ENCODE measurements at regions not wholly inside any gene's neighbourhood (a gene's known extent, or its start where the extent isn't known, plus 50 kb on each side); places are given as distances from the start of the nearest gene placed in this dataset.

DNA sequence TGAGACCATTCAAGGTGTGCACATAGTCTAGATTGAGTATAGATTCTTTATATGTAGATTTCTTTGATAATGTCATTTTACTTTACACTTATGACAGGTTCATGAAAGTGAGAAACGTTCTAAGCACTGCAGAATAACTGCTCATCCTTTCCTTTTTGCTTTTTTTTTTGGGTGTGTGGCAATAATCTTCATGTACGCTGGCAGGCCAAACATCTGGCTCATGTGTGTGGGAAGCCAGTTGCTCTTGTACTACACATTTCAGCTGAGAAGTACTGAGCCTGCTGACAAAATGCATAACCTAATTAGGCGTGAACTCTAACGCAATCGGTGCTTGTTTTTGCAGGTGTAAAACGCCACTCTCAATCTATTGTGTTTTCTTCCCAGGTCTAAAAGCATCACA is 350.8 kb upstream of the KAZN start:
- H3K9me1 ChIP-seq (ENCODE audit: control insufficient read depth, extremely low read depth, insufficient read depth, low read length), result no peaks in the 10 kb centered on the region
- no peak overlapping the region for H3K4me3 ChIP-seq (ENCODE audit: control insufficient read depth in 2 of 3, extremely low read depth in 1 of 3, insufficient read depth in 2 of 3, low read depth in 1 of 3, low read length in 3 of 3)
- no peaks in the 10 kb centered on the region for H3K4me1 ChIP-seq (ENCODE audit: control insufficient read depth, extremely low read depth, insufficient read depth, low read length)
- H2AFZ ChIP-seq (ENCODE audit: control insufficient read depth, low read length), result no peak overlapping the region
- H3K27me3 ChIP-seq (ENCODE audit: control insufficient read depth, extremely low read depth, insufficient read depth, low read length), result no peaks in the 10 kb centered on the region
- DNase-seq (ENCODE audit: low read depth, low spot score), result no peak
- FAIRE-seq, result no peak
- no peaks in the 10 kb centered on the region for H4K20me1 ChIP-seq (ENCODE audit: control insufficient read depth, extremely low read depth, insufficient read depth, low read length)
- no peaks in the 10 kb centered on the region for H3K79me2 ChIP-seq (ENCODE audit: control insufficient read depth, insufficient read depth, low read length)
- no peak overlapping the region for H3K4me2 ChIP-seq (ENCODE audit: control insufficient read depth, extremely low read depth, insufficient read depth, low read depth, low read length)
- no peak for TF ChIP-seq EZH2 (IDR thresholded peaks at IDR 0.05; ENCODE audit: low read length)
- TF ChIP-seq, protein P1, sequence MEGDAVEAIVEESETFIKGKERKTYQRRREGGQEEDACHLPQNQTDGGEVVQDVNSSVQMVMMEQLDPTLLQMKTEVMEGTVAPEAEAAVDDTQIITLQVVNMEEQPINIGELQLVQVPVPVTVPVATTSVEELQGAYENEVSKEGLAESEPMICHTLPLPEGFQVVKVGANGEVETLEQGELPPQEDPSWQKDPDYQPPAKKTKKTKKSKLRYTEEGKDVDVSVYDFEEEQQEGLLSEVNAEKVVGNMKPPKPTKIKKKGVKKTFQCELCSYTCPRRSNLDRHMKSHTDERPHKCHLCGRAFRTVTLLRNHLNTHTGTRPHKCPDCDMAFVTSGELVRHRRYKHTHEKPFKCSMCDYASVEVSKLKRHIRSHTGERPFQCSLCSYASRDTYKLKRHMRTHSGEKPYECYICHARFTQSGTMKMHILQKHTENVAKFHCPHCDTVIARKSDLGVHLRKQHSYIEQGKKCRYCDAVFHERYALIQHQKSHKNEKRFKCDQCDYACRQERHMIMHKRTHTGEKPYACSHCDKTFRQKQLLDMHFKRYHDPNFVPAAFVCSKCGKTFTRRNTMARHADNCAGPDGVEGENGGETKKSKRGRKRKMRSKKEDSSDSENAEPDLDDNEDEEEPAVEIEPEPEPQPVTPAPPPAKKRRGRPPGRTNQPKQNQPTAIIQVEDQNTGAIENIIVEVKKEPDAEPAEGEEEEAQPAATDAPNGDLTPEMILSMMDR (optimal IDR thresholded peaks at IDR 0.05 in 1 of 3, IDR thresholded peaks at IDR 0.05 in 1 of 3, conservative IDR thresholded peaks at IDR 0.05 in 1 of 3; ENCODE audit: extremely low read depth in 1 of 3, insufficient read depth in 2 of 3, low read length in 3 of 3), result no peak
- H3K27ac ChIP-seq (ENCODE audit: control insufficient read depth, insufficient read depth, low read length), result no peak overlapping the region
- no peaks in the 10 kb centered on the region for H3K36me3 ChIP-seq (ENCODE audit: control insufficient read depth in 2 of 2, extremely low read depth in 1 of 2, insufficient read depth in 2 of 2, low read length in 2 of 2)
- H3K9me3 ChIP-seq (ENCODE audit: control insufficient read depth, low read depth, low read length), result no peaks in the 10 kb centered on the region
- dilution Hi-C loops (cut with MboI; ENCODE audit: extremely low pct_ligation_motif_present, low sequenced_read_pairs), result no loop called here
- no peak overlapping the region for H3K9ac ChIP-seq (ENCODE audit: control insufficient read depth, extremely low read depth, insufficient read depth, low read length)

DNA sequence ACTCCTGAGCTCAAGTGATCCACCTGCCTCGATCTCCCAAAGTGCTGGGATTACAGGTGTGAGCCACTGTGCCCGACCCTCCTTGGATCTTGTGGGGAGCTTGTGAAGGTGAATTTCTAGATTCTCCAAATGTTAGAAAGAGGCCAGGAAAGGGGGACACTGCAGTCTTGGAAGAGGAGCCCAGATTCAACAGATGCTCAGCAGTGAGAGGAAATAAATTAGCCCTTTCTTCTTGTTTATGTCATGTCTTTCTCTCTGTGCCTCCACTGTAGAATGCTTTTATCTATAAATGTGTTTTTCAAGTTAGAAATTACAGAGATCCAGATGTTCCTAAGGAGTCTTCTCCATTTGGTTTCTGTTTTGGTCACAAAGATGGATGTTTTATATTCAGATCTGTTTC is 346.6 kb upstream of the KAZN start:
- no peaks in the 10 kb centered on the region for H4K20me1 ChIP-seq (ENCODE audit: control insufficient read depth, extremely low read depth, insufficient read depth, low read length)
- TF ChIP-seq, protein P1 (optimal IDR thresholded peaks at IDR 0.05 in 1 of 3, IDR thresholded peaks at IDR 0.05 in 1 of 3, conservative IDR thresholded peaks at IDR 0.05 in 1 of 3; ENCODE audit: extremely low read depth in 1 of 3, insufficient read depth in 2 of 3, low read length in 3 of 3), result no peak
- no peak for TF ChIP-seq EZH2 (IDR thresholded peaks at IDR 0.05; ENCODE audit: low read length)
- no peaks in the 10 kb centered on the region for H3K9me3 ChIP-seq (ENCODE audit: control insufficient read depth, low read depth, low read length)
- FAIRE-seq (no peak), DNase-seq (ENCODE audit: low read depth, low spot score) (no peak)
- no peak overlapping the region for H3K4me2 ChIP-seq (ENCODE audit: control insufficient read depth, extremely low read depth, insufficient read depth, low read depth, low read length)
- no peak overlapping the region for H2AFZ ChIP-seq (ENCODE audit: control insufficient read depth, low read length)
- dilution Hi-C loops (cut with MboI; ENCODE audit: extremely low pct_ligation_motif_present, low sequenced_read_pairs), result no loop called here
- H3K36me3 ChIP-seq (ENCODE audit: control insufficient read depth in 2 of 2, extremely low read depth in 1 of 2, insufficient read depth in 2 of 2, low read length in 2 of 2), result no peaks in the 10 kb centered on the region
- no peak overlapping the region for H3K4me3 ChIP-seq (ENCODE audit: control insufficient read depth in 2 of 3, extremely low read depth in 1 of 3, insufficient read depth in 2 of 3, low read depth in 1 of 3, low read length in 3 of 3)
- H3K9me1 ChIP-seq (ENCODE audit: control insufficient read depth, extremely low read depth, insufficient read depth, low read length), result no peaks in the 10 kb centered on the region
- no peak overlapping the region for H3K9ac ChIP-seq (ENCODE audit: control insufficient read depth, extremely low read depth, insufficient read depth, low read length)
- no peak overlapping the region for H3K27ac ChIP-seq (ENCODE audit: control insufficient read depth, insufficient read depth, low read length)
- H3K79me2 ChIP-seq (ENCODE audit: control insufficient read depth, insufficient read depth, low read length), result no peaks in the 10 kb centered on the region
- no peaks in the 10 kb centered on the region for H3K4me1 ChIP-seq (ENCODE audit: control insufficient read depth, extremely low read depth, insufficient read depth, low read length)
- H3K27me3 ChIP-seq (ENCODE audit: control insufficient read depth, extremely low read depth, insufficient read depth, low read length), result no peaks in the 10 kb centered on the region
